ENCODE measurements at regions not wholly inside any gene's neighbourhood (a gene's known extent, or its start where the extent isn't known, plus 50 kb on each side); places are given as distances from the start of the nearest gene placed in this dataset.
A peak's percentile ranks its signal among the peaks of the same experiment; 100 is the strongest.

DNA sequence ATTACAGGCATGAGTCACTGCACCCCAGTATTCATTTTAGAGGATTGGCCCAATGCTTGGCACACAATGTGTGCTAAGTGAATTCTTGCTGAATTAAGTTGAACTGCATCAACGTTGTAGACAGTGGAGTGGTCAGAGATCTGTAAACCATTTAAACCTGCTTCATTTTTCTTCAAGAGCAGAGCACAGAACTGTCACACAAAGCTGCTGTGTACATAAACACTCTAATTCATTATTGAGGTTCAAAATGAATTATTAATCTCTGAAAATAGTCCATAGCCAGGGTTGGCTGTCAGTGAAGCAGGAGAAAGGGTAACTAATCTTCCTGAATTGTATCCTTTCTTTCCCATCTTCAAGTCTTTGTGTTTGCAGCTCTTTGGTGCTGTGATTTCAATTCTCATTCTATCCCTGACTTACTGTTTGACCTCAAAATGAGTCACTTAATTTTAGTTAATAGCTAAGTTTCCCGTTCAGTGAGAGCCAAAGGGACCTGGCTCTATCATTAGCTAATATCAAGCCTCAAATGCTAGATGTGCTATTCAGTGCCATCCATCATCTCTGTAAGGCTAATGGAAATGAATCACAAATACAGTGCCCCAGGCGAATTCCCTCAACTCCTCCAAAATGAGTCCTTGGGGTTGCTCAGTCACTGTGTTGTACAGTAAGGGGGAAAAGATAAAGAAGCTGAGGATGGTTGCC is 77.0 kb upstream of the TSC22D1 start:
- Histone ChIP-seq H3K4me2 (ENCODE audit: control insufficient read depth, extremely low read depth, insufficient read depth, low read depth, low read length) (no peak overlapping the region), H3K36me3 (ENCODE audit: control insufficient read depth in 2 of 2, extremely low read depth in 1 of 2, insufficient read depth in 2 of 2, low read length in 2 of 2) (no peaks in the 10 kb centered on the region), H3K79me2 (ENCODE audit: control insufficient read depth, insufficient read depth, low read length) (no peaks in the 10 kb centered on the region), H2AFZ (ENCODE audit: control insufficient read depth, low read length) (no peak overlapping the region), H3K9ac (ENCODE audit: control insufficient read depth, extremely low read depth, insufficient read depth, low read length) (no peak overlapping the region), H3K9me1 (ENCODE audit: control insufficient read depth, extremely low read depth, insufficient read depth, low read length) (no peaks in the 10 kb centered on the region), H3K9me3 (ENCODE audit: control insufficient read depth, low read depth, low read length) (no peaks in the 10 kb centered on the region), H4K20me1 (ENCODE audit: control insufficient read depth, extremely low read depth, insufficient read depth, low read length) (no peaks in the 10 kb centered on the region), H3K4me1 (ENCODE audit: control insufficient read depth, extremely low read depth, insufficient read depth, low read length) (peaks cover 3% of the 10 kb centered on the region), H3K4me3 (ENCODE audit: control insufficient read depth in 2 of 3, extremely low read depth in 1 of 3, insufficient read depth in 2 of 3, low read depth in 1 of 3, low read length in 3 of 3) (no peak overlapping the region), H3K27me3 (ENCODE audit: control insufficient read depth, extremely low read depth, insufficient read depth, low read length) (no peaks in the 10 kb centered on the region), H3K27ac (ENCODE audit: control insufficient read depth, insufficient read depth, low read length) (no peak overlapping the region)
- TF ChIP-seq, protein P1, sequence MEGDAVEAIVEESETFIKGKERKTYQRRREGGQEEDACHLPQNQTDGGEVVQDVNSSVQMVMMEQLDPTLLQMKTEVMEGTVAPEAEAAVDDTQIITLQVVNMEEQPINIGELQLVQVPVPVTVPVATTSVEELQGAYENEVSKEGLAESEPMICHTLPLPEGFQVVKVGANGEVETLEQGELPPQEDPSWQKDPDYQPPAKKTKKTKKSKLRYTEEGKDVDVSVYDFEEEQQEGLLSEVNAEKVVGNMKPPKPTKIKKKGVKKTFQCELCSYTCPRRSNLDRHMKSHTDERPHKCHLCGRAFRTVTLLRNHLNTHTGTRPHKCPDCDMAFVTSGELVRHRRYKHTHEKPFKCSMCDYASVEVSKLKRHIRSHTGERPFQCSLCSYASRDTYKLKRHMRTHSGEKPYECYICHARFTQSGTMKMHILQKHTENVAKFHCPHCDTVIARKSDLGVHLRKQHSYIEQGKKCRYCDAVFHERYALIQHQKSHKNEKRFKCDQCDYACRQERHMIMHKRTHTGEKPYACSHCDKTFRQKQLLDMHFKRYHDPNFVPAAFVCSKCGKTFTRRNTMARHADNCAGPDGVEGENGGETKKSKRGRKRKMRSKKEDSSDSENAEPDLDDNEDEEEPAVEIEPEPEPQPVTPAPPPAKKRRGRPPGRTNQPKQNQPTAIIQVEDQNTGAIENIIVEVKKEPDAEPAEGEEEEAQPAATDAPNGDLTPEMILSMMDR (optimal IDR thresholded peaks at IDR 0.05 in 1 of 3, IDR thresholded peaks at IDR 0.05 in 1 of 3, conservative IDR thresholded peaks at IDR 0.05 in 1 of 3; ENCODE audit: extremely low read depth in 1 of 3, insufficient read depth in 2 of 3, low read length in 3 of 3) = no peak
- no peak for TF ChIP-seq EZH2 (IDR thresholded peaks at IDR 0.05; ENCODE audit: low read length)
- DNase-seq (ENCODE audit: low read depth, low spot score) (peak; percentile 2), FAIRE-seq (peak; percentile 41)
- dilution Hi-C loops (cut with MboI; ENCODE audit: extremely low pct_ligation_motif_present, low sequenced_read_pairs) = no loop called here

DNA sequence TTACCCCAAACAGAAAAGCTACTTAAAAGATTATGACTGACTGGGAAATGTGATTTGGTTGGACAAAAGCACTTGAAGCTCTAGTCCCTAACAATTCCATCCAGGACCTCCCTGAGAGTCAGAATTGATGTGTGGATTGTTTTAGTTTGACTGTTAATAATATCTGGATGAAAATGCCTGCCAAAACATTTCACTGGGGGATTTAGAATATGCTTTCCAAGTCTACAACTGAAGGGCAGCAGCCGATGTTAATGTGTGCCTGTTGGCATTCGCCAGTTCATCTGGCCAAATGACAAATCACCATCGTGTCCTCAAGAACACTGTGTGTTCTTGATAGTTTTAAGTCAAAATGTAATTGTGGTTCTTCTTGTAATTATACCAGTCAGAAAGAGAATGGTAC is 76.0 kb upstream of the TSC22D1 start:
- Histone ChIP-seq H3K9ac (ENCODE audit: control insufficient read depth, extremely low read depth, insufficient read depth, low read length) (no peak overlapping the region), H2AFZ (ENCODE audit: control insufficient read depth, low read length) (no peak overlapping the region), H3K9me3 (ENCODE audit: control insufficient read depth, low read depth, low read length) (no peaks in the 10 kb centered on the region), H3K4me3 (ENCODE audit: control insufficient read depth in 2 of 3, extremely low read depth in 1 of 3, insufficient read depth in 2 of 3, low read depth in 1 of 3, low read length in 3 of 3) (no peak overlapping the region), H3K27me3 (ENCODE audit: control insufficient read depth, extremely low read depth, insufficient read depth, low read length) (no peaks in the 10 kb centered on the region), H3K4me2 (ENCODE audit: control insufficient read depth, extremely low read depth, insufficient read depth, low read depth, low read length) (no peak overlapping the region), H3K4me1 (ENCODE audit: control insufficient read depth, extremely low read depth, insufficient read depth, low read length) (peaks cover 3% of the 10 kb centered on the region), H3K36me3 (ENCODE audit: control insufficient read depth in 2 of 2, extremely low read depth in 1 of 2, insufficient read depth in 2 of 2, low read length in 2 of 2) (no peaks in the 10 kb centered on the region), H3K27ac (ENCODE audit: control insufficient read depth, insufficient read depth, low read length) (no peak overlapping the region), H3K9me1 (ENCODE audit: control insufficient read depth, extremely low read depth, insufficient read depth, low read length) (no peaks in the 10 kb centered on the region), H4K20me1 (ENCODE audit: control insufficient read depth, extremely low read depth, insufficient read depth, low read length) (no peaks in the 10 kb centered on the region), H3K79me2 (ENCODE audit: control insufficient read depth, insufficient read depth, low read length) (no peaks in the 10 kb centered on the region)
- DNase-seq (ENCODE audit: low read depth, low spot score) = no peak
- no peak for FAIRE-seq
- dilution Hi-C loops (cut with MboI; ENCODE audit: extremely low pct_ligation_motif_present, low sequenced_read_pairs) = no loop called here
- no peak for TF ChIP-seq EZH2 (IDR thresholded peaks at IDR 0.05; ENCODE audit: low read length)
- TF ChIP-seq, protein P1 (optimal IDR thresholded peaks at IDR 0.05 in 1 of 3, IDR thresholded peaks at IDR 0.05 in 1 of 3, conservative IDR thresholded peaks at IDR 0.05 in 1 of 3; ENCODE audit: extremely low read depth in 1 of 3, insufficient read depth in 2 of 3, low read length in 3 of 3) = no peak

Data from keratinocyte (primary cell).